DOHH2 (cell line): ENCODE measurements at regions not wholly inside any gene's neighbourhood (a gene's known extent, or its start where the extent isn't known, plus 50 kb on each side); places are given as distances from the start of the nearest gene placed in this dataset.

Experiments
- EZH2phosphoT487 ChIP-seq: fragments of 200-600 bp; sonication (generic); IDR thresholded peaks from 2 replicates; pipeline ENCODE4 v1.6.1; 2017; ENCODE audit warnings: borderline replicate concordance, mild to moderate bottlenecking, antibody characterized with exemption, low read length, moderate library complexity, mixed read lengths
- TF ChIP-seq, protein P1 (sequence below): fragments of 200-600 bp; sonication (generic); IDR thresholded peaks from one replicate; pipeline ENCODE4 v1.5.1; 2014; ENCODE audit warnings: antibody characterized with exemption, mild to moderate bottlenecking, low read depth, low read length; ENCODE audit not compliant: poor library complexity, severe bottlenecking

DNA sequence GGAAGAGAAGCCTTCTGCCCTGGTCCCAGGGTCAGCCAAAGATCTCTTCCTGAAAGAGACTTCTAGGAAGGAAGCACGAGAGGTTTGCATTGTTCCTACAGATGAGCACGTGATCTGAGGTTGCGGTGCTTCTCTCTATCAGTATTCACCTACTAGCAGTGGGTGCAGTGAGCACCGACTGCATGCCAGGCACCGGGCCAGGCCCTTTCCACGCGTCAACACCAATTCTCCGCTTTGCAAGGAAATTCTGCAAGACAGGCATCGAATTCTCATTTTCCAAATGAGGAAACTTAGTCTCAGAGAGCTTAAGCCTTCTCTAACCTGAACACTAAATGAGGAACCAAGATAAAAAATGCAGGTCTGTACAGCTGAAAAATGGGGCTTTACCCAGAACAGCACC lies 151.5 kb upstream of the MYCN start:
- TF ChIP-seq, protein P1, sequence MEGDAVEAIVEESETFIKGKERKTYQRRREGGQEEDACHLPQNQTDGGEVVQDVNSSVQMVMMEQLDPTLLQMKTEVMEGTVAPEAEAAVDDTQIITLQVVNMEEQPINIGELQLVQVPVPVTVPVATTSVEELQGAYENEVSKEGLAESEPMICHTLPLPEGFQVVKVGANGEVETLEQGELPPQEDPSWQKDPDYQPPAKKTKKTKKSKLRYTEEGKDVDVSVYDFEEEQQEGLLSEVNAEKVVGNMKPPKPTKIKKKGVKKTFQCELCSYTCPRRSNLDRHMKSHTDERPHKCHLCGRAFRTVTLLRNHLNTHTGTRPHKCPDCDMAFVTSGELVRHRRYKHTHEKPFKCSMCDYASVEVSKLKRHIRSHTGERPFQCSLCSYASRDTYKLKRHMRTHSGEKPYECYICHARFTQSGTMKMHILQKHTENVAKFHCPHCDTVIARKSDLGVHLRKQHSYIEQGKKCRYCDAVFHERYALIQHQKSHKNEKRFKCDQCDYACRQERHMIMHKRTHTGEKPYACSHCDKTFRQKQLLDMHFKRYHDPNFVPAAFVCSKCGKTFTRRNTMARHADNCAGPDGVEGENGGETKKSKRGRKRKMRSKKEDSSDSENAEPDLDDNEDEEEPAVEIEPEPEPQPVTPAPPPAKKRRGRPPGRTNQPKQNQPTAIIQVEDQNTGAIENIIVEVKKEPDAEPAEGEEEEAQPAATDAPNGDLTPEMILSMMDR: no peak
- TF ChIP-seq EZH2phosphoT487: no peak
